ENCODE measurements at regions not wholly inside any gene's neighbourhood (a gene's known extent, or its start where the extent isn't known, plus 50 kb on each side); places are given as distances from the start of the nearest gene placed in this dataset.
"Not testable (repeated sequence)": the region's sequence is repeated elsewhere in the genome, so short reads cannot be mapped to it uniquely, and the experiment has no call there.

DNA sequence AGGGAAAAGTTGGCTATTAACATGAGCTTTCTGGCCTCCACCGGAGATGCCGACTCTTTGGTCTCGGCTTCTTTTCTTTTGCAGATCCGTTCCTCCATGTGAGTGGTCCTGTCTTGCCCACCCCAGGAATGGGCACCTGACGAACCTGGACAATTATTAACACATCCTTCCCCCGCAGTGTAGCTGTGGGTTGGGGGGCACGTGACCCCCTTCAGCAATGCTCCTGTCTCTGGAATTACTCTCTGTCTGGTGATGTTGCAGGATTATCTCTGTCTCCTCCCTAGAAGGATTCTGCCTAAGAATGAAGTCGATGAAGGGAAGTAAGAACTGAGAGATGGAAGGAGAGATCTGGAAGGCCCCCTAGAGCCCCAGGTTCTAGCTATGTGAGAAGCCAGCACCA, 115.2 kb upstream of the NPAS2 start:
- DNase-seq: no peak

- no peak for DNase-seq
These were observed 112.7 kb upstream of the NPAS2 start for GRCh38 chr2:100707016-100707947.

- no peak for DNase-seq
These were observed 111.6 kb upstream of the NPAS2 start for GRCh38 chr2:100708333-100708732.

DNA sequence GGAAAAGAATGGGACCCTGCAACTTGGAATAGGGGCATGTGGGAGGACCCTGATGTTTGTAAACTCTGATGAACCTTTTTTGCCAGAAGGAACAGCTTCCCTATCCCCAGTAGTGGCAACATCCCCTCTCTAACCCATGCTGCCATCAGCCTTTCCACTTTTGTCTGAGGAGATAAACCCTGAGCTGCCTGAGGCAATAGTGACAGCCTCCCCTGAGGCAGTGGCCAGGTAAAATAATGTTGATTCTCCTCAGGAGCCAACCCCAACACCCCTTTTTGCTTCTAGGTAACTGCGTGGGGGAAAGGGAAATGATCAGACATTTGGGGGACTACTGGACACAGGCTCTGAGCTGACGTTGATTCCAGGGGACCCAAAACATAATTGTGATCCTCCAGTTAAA, 106.8 kb upstream of the NPAS2 start:
- no peak for DNase-seq

- DNase-seq: not testable (repeated sequence)
These were observed 105.4 kb upstream of the NPAS2 start for GRCh38 chr2:100714396-100715010.

DNA sequence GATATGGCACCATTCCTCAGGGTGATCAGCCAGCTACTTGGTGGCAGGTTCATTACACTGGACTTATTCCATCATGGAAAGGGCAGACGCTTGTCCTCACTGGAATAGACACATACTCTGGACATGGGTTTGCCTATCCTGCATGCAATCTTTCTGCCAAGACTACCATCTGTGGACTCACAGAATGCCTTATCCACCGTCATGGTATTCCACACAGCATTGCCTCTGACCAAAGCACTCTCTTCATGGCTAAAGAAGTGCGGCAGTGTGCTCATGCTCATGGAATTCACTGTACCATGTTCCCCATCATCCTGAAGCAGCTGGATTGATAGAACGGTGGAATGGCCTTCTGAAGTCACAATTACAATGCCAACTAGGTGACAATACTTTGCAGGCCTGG, 104.1 kb upstream of the NPAS2 start:
- DNase-seq: not testable (repeated sequence)

DNA sequence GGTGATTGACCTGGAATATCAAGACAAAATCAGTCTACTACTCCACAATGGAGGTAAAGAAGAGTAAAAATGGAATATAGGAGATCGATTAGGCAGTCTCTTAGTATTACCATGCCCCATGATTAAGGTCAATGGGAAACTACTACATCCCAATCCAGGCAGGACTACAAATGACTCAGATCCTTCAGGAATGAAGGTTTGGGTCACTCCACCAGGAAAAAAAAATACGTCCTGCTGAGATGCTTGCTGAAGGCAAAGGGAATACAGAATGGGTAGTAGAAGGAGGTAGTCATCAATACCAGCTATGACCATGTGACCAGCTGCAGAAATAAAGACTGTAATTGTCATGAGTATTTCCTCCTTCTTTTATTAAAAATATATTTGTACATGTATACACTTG, 103.4 kb upstream of the NPAS2 start:
- DNase-seq: no peak

DNA sequence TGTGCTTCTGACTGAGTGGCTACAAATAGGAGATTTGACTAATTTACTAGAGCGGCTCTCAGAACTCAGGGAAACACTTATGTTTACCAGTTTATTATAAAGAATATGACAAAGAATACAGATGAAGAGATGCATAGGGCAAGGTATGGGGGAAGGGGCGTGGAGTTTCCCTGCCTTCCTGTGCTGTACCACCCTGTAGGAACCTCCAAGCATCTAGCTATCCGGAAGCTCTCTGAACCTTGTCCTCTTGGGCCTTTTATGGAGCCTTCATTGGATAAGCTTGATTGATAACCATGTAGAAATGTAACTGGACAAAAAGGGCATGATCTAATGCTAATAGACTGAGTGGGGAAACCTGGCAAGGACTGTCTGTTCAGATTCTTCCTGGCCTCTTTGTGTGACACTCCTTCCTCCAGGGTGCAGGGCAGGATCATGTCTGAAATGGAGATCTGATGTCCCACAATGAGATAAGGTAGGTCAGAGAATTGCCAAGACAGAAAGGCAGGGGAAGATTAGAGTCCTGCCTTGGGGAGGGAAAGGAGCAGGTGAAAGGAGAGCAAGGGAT, 101.8 kb upstream of the NPAS2 start:
- DNase-seq: no peak

DNA sequence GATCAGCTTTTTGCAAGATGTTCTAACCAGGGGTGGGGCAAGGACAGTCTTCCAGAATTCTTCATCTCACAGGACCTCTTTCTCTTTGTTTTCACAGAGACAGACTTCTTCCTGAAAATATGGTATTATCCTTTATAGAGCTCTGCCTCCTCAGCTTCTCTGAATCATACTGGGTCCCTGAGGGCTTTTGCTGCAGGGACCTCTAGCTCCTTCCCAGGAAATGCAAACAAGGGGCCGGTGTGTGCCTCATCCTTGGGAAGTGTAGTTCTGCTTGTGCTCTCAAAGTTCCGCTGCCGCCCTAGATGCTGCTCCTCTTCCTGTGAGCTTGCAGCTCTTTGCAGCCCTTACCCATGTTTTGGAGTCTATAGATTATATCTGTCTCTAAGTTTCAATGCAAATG, 99.5 kb upstream of the NPAS2 start:
- no peak for DNase-seq

- DNase-seq: no peak
These were observed 98.2 kb upstream of the NPAS2 start for GRCh38 chr2:100721693-100722092.

GRCh38 chr2:100722125-100722524, 97.8 kb upstream of the NPAS2 start:
- no peak for DNase-seq

GRCh38 chr2:100726866-100727265, 93.1 kb upstream of the NPAS2 start:
- DNase-seq: no peak

GRCh38 chr2:100730290-100730868, 89.6 kb upstream of the NPAS2 start:
- no peak for DNase-seq

GRCh38 chr2:100731535-100731981, 88.4 kb upstream of the NPAS2 start:
- DNase-seq: no peak

- DNase-seq: no peak
These were observed 86.3 kb upstream of the NPAS2 start for GRCh38 chr2:100733391-100734187.

GRCh38 chr2:100736121-100736915, 83.6 kb upstream of the NPAS2 start:
- no peak for DNase-seq

- no peak for DNase-seq
These were observed 80.1 kb upstream of the NPAS2 start for GRCh38 chr2:100739735-100740432.

DNA sequence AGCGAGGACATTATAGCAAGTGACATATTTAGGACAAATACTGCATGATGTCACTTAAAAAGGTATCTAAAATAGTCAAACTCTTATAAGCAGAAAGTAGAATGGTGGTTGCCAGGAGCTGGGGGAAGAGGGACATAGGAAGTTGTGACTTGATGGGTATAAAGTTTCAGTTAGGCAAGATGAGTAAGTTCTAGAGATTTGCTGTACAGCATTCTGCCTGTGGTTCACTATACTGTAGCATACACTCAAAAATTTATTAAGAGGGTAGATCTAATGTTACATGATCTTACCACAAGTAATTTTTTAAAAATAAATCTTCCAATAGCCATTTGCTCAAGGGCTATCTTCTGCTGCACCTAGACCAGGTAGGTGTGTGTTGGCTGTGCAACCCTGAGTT, 78.1 kb upstream of the NPAS2 start:
- no peak for DNase-seq

DNA sequence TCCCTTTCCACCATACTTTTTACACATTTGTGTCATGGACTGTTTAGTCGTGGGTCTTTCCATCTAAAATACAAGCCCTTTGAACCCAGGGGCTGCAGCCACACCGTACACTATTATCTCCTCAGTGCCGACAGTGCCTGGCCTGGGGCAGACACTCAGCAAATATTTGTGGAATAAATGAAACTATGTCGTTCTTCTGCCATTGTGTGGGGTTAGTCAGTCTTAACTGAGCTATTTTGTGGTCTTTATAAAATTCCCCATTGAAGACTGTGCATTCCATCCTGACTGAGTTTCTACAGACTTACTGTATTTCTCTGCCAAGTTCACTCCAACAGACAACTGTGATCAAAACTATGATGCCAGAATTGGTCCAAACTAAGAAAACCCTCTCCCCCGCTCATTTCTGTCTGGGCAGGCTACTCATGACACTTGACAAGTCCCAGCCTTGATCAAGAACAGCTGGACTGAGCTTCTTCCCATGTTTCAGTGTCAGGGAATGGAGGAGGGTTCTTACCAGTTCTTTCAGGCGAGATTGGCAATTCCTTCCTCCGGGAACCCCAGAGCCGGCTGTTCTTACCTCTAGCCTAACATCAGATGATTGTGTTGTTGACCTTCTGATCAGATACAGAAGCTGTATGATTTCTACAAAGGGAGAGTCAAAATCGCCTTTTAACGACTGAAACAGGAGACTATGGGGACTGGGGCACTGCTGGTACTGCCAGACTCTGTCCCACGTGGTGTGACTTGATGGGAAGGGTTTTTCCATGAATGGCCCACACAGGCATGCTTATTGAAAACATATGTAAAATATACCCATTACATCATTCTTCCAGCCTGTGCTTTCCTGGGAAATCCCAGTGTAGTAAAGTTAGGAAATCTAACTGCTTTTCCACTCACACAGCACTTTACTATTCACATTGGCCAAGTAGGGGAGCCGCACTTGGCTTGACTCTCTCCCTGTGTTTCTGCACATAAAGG, 77.4 kb upstream of the NPAS2 start:
- no peak for DNase-seq

- no peak for DNase-seq
These were observed 76.2 kb upstream of the NPAS2 start for GRCh38 chr2:100743741-100744140.
